ENCODE measurements at regions not wholly inside any gene's neighbourhood (a gene's known extent, or its start where the extent isn't known, plus 50 kb on each side); places are given as distances from the start of the nearest gene placed in this dataset.

DNA sequence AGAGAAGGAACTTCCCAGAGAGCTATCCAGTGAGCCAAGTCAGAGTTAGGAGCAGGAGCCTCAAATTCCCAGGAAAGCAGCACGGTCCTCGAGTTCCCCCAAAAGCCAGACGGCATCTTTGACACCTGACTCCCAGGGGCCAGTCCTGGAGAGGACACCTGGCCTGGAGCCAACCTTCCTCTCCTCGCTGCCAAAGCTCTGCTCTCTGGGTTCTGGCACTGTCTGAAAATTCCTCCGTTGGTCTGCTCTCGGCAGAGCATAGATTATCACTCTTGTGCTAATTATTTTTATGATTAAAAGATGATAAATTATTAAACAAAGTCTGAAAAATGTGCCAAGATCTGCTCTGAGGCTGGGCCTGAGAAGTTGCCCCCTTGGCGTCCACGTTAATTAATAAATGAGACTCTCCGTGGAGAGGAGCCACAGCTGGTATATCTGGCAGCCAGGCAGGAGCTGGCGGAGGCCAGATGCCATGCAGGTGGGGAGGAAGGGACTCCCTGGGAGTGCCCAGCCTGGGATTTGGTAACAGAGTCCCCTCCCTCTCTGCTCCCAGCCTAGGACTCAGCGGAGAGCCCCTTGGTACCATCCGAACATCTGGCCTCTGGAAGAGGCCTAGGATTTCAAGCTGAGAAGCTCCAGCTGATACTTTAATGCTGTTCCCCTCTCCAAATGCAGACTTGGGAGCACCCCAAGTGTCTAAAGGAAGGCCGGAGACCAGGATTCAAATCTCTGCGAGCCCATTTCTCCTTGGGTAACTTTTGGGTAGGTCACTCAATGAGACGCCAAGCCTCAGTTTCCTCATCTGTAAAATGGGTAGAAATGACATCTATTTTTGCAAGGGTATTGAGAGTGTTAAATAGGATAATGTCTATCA lies 163.7 kb upstream of the POU3F1 start:
- Histone ChIP-seq H3K79me2 (ENCODE audit: insufficient read depth, low read depth, low read length) (no peaks in the 10 kb centered on the region), H3K9me3 (ENCODE audit: low read length) (no peaks in the 10 kb centered on the region), H3K4me2 (ENCODE audit: low read length) (no peak overlapping the region), H3K4me1 (ENCODE audit: insufficient read depth, low read length, poor library complexity, severe bottlenecking) (no peaks in the 10 kb centered on the region), H3K9me2 (ENCODE audit: insufficient read depth, low read length) (no peaks in the 10 kb centered on the region), H4K20me1 (ENCODE audit: insufficient read depth, low read length) (no peaks in the 10 kb centered on the region), H3K36me3 (ENCODE audit: insufficient read depth, low read length) (no peaks in the 10 kb centered on the region), H3K4me3 (ENCODE audit: low read depth, low read length, poor library complexity, severe bottlenecking) (no peak overlapping the region), H3K27ac (ENCODE audit: low read depth, low read length, poor library complexity, severe bottlenecking) (no peak overlapping the region), H2AFZ (ENCODE audit: low read length) (no peak overlapping the region)
- DNase-seq (ENCODE audit: low spot score): no peak
- TF ChIP-seq EZH2phosphoT487 (IDR thresholded peaks at IDR 0.05; ENCODE audit: borderline replicate concordance, low read depth, low read length): no peak
- TF ChIP-seq, protein P1, sequence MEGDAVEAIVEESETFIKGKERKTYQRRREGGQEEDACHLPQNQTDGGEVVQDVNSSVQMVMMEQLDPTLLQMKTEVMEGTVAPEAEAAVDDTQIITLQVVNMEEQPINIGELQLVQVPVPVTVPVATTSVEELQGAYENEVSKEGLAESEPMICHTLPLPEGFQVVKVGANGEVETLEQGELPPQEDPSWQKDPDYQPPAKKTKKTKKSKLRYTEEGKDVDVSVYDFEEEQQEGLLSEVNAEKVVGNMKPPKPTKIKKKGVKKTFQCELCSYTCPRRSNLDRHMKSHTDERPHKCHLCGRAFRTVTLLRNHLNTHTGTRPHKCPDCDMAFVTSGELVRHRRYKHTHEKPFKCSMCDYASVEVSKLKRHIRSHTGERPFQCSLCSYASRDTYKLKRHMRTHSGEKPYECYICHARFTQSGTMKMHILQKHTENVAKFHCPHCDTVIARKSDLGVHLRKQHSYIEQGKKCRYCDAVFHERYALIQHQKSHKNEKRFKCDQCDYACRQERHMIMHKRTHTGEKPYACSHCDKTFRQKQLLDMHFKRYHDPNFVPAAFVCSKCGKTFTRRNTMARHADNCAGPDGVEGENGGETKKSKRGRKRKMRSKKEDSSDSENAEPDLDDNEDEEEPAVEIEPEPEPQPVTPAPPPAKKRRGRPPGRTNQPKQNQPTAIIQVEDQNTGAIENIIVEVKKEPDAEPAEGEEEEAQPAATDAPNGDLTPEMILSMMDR (conservative IDR thresholded peaks at IDR 0.05; ENCODE audit: low read length): no peak
- intact Hi-C loops (cut with micrococcal nuclease; ENCODE audit: unreplicated experiment): no loop called here
- ChIA-PET POLR2A (no interaction called here), CTCF (ENCODE audit: unreplicated experiment) (no interaction called here)
- no TSS peak for BruUV-seq (replicated peaks)

GRCh38 chr1:38208716-38209632 lies 162.4 kb upstream of the POU3F1 start:
- ChIA-PET CTCF (ENCODE audit: unreplicated experiment) (no interaction called here), POLR2A (interaction anchor here (0.6 kb wide), 1 partner anchor 529 kb away, joined by 3 read pairs; no protein-coding TSS in a partner anchor)
- BruUV-seq (replicated peaks): no TSS peak
- Histone ChIP-seq H3K4me1 (ENCODE audit: insufficient read depth, low read length, poor library complexity, severe bottlenecking) (no peaks in the 10 kb centered on the region), H3K79me2 (ENCODE audit: insufficient read depth, low read depth, low read length) (no peaks in the 10 kb centered on the region), H3K9me3 (ENCODE audit: low read length) (no peaks in the 10 kb centered on the region), H2AFZ (ENCODE audit: low read length) (no peak overlapping the region), H3K4me2 (ENCODE audit: low read length) (no peak overlapping the region), H3K36me3 (ENCODE audit: insufficient read depth, low read length) (no peaks in the 10 kb centered on the region), H3K27ac (ENCODE audit: low read depth, low read length, poor library complexity, severe bottlenecking) (no peak overlapping the region), H4K20me1 (ENCODE audit: insufficient read depth, low read length) (no peaks in the 10 kb centered on the region), H3K4me3 (ENCODE audit: low read depth, low read length, poor library complexity, severe bottlenecking) (no peak overlapping the region), H3K9me2 (ENCODE audit: insufficient read depth, low read length) (no peaks in the 10 kb centered on the region)
- no peak for TF ChIP-seq EZH2phosphoT487 (IDR thresholded peaks at IDR 0.05; ENCODE audit: borderline replicate concordance, low read depth, low read length)
- TF ChIP-seq, protein P1 (conservative IDR thresholded peaks at IDR 0.05; ENCODE audit: low read length): 0 out of 2 replicates have a peak, but pooled peaks have one; percentile 18
- intact Hi-C loops (cut with micrococcal nuclease; ENCODE audit: unreplicated experiment): no loop called here
- DNase-seq (ENCODE audit: low spot score): no peak
